HG02943 (cell line): ENCODE measurements at regions not wholly inside any gene's neighbourhood (a gene's known extent, or its start where the extent isn't known, plus 50 kb on each side); places are given as distances from the start of the nearest gene placed in this dataset.
"Not testable (repeated sequence)": the region's sequence is repeated elsewhere in the genome, so short reads cannot be mapped to it uniquely, and the experiment has no call there.

Source experiments
- ATAC-seq: cut with Tn5 transposase; IDR thresholded peaks from one replicate; pipeline ENCODE4 v1.9.1; 2021; ENCODE audit warnings: mild to moderate bottlenecking, low read depth, moderate library complexity; ENCODE audit not compliant: unreplicated experiment

DNA sequence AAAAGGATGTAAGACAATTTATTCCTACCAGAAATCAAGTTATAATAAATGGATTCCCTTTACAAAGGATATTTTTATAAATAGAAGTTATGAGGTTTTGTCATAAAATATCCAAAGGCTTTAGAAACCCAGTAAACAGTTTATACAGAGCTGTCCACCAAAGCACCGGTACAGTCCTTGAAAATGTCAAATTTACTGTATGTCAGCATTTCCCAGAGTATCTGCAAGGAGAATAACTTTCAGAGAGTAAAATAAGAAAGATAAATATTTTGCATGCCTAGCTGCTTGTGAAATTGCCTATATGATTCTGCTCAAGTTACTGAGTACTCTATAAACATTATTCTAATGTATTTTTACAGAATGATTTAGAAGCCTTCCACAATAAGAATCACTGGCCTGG lies 923.3 kb upstream of the DDX18 start:
- ATAC-seq: no peak

DNA sequence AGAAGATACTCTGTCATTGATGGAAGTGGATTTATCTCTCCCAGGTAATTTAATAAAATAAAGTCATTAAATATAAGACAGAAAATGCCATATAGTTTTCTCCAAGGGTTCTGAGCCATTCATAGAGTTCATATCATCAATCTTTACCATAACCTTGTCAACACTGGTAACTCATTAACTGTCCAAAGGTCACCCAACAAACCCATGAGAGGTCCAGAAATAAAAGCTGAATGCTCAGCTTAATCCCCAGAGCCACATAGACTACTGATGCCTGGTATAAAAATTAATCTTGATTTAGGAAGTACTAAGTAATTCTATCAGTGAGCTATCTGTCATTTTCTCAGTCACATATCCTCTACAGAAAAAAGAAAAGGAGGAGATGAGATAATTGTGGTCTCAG lies 903.0 kb upstream of the DDX18 start:
- ATAC-seq: no peak

DNA sequence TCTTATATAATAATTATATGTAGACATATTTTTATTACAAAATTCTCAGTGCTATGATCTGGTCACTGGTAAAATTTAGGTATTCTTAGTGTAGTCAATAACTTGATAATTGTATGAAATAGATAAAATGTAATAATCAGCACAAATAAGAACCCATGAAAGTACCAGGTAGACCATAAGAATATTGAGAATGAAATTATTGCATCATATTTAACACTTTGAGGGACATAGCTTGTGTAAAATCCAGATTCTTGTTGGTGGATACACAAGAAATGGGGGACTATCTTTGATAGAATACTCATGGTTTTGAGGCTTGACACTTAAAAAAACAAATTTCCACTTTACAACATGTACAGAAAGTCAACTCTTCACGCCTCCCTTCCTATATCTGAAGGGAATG lies 898.8 kb upstream of the DDX18 start:
- ATAC-seq: no peak

DNA sequence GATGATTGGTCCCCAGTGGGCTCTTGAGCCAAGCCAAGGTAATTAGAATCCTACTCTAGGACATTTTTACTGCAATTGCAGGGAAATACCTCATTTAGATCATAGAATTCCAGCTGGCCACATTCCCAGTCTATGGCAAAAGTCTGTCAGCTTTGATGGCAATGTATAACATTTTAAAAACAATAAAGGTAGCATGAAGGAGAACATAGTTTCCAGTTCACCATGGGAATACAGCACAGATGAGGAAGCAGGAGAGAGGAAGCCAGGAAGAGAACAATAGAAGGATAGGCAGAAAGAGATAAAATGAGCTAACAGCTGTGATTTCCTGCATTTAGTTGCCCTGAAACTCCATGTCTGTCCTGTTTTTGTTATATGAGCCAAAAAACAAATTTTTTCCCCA lies 897.3 kb upstream of the DDX18 start:
- ATAC-seq: no peak

DNA sequence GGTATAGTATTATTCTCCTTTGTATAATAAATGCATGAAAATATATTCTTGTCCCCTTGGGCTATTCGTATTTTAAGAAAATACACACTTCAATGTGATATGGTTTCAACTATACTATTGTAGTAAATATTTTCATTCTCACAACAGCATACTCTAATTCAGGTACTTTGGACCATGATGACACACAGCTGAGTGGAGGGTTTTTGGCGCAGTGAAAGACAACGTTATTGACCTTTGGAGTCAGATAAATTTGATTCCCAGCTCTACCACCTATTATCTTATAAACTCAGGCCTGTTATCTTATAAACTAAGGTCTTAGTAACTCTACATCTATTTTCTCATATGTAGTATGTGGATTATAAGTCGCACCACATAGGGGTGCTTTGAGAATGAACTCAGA lies 895.9 kb upstream of the DDX18 start:
- ATAC-seq: no peak

DNA sequence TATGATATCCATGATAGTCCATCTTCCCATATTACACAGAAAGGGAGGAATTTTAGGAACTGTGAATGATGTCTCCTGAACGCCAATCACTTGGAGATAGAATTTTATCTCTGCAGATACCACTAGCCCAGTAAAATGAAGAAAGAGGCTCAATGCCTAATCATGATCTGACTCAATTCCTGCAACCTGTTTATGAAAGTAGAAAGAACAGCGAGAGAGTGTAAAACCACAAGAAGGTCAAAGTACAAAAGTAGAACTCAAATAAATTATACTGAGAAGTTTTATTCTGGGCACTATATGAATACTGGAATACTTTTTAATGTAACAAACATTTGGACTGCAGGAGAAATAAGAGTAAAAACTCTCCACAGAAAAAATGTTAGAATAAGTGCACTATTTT lies 892.1 kb upstream of the DDX18 start:
- ATAC-seq: no peak

DNA sequence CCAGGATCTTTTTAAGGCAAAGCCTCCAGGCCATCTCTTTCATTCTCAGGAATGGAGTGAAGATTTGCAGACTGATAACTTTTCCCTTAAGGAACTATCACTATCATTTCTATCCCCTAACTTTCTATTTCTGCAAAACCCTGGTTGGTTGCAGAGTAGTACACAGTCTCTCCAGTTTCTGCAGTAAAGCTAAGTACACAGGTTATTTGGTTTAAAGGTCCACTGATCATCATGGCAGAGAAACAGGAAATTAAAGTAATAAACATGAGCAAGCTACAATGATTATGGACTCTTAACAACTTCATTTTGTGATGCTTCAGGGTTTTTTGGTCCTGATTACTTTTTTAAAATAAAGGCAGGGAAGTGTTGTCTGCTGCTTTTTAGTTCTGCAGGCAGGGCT lies 890.0 kb upstream of the DDX18 start:
- ATAC-seq: no peak

DNA sequence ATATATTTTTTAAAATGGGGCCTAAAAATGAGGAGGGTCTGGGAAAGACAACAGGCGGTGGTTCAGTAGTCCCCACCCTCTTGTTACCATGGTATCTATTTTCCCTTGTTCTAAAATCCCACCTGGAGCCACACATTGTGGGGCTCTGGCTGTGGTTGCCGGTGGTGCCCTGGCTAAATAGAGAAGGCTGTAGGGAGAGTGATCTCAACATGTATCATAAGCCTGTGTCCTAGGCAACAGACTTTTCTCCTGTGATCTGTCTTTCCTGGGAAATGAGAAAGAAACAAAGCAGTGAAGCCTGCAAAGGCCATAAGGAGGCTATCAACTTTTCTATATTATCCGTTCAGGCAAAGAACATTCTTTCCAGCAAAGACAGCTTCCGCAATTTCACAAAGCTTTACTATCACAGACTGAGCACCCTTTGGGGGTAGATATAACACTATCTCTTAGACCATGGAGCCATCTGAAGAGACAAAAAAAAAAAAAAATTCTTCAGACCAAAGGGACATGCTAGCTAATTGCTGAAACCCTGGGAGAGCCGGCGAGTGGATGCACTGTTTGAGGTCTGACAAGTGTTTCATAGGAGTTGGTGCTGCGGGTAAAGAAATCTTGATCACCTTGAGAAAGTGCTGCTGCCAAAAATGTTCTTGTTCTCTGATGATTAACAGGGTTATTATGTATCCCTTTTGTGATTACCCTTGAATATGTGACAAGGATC lies 879.2 kb upstream of the DDX18 start:
- ATAC-seq: no peak

DNA sequence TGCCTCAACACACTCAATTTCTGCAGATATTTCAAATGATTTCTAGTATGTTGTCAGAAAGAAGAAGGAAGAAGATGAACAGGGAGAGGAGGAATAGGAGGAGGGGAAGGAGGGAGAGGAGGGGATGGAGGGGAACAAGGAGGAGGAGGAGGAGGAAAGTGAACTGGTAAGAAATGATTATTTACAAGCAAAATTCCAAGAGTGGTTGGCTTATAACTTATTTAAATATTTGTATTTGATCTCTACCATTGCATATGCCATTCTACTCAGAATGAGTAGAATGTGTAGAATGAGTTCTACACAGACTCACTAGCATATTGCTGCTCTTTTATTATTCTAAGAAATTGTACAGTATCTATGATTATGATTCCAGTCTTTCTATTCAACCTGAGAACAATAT lies 866.2 kb upstream of the DDX18 start:
- ATAC-seq: no peak

DNA sequence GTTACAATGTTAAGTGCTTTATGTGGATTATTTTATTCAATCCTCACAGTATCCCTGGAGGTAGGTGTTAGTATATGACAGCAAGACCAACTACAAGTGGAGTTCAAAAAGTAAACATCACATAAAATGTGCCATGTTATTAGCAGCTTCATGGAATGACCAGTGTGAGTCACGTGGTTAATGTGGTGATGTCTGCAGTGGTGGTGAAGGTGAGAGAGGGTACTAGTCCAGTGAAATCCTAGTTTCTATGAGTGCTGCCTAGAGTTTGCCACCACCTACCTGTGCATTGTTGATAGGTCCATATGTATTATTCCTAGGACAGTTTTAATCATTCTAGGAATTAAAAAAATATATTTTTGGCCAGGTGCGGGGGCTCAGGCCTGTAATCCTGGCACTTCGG lies 865.2 kb upstream of the DDX18 start:
- no peak for ATAC-seq

DNA sequence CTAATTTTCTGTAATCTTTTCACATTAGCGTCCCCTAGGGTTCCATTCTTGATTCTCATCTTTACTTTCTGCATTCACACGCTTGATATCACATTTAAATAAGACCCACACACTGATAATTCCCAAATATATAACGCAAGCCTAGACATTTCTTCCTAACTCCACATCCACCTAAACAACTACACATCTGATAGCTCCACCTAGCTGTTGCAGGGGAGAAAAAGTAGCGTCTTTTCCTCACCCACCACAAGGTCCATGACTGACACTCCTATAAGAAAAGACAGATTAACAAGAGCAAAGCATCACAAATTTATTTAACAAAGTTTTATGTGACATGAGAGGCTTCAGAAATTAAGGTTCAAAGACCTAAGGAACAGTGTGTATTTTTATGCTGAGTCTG lies 862.2 kb upstream of the DDX18 start:
- no peak for ATAC-seq

DNA sequence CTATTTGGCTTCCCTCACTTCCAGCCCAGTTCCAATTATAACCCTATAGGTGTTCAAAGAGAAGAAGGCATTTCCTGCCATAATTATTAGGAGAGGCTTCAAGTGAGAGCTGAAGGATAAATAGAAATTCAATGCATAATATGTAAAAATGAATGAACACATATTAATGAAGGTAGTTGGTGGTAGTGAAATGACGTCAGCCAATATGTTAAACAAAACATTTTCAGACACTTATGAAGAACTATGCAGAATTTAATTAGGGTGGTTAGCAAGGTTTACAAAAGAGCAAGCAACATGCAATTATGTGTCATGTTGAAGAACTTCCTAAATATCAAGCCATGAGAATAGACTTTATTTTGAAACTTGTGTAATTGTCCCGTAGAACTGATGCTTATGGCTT lies 858.8 kb upstream of the DDX18 start:
- no peak for ATAC-seq

DNA sequence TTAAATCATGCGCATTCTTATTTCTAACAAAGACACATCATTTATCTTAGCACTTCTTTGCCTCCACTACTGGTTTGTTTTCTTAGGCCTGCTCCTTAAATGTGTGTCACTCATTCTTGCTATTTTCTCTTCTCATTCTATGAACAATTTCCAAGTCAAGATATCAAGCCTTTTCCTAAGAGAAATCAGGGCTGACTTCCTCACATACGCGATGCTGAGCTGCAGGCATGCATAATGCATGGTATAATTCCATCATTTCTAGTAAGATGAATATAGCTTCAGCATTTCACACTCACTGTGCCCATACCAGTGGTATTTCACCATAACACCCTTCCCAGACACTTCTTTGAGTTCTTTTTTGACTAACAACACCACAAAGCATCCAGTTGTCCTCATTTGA lies 838.9 kb upstream of the DDX18 start:
- no peak for ATAC-seq

DNA sequence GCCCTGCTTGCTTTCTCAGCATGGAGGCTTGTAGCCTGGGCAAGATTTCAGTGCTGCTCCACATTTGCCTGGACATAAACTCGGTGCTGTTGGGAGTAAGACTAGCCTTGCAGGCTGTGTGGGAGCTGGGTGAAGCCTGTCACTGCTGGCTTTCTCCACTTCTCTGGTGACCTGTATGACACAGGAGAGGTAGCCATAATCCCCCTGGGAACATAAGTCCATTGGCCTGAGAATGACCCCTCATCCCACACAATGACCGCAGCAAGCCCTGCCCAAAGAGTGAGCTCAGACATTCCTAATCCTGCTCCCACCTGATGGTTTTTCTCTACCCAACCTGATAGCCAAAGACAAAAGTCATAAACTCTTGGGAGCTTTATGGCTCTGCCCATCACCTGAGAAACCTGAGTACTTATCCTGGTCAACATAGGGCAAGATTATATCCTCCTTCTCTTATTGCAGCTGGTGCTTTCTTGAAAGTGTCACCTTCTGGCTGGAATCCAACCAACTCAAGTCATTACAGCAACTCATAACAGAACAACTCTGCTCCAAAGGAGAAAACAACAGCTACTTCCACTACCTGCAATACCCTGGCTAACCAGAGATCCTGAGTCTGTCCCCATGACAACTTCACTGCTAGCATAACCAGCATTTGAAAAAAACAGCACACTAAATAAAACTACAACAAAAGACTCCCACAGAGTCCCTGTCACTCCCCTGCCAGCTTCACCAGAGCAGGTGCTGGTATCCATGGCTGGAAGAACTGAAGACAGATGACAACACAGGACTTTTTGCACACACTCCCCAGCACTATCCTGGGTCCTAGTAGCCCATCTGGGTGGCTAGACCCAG lies 834.4 kb upstream of the DDX18 start:
- no peak for ATAC-seq

DNA sequence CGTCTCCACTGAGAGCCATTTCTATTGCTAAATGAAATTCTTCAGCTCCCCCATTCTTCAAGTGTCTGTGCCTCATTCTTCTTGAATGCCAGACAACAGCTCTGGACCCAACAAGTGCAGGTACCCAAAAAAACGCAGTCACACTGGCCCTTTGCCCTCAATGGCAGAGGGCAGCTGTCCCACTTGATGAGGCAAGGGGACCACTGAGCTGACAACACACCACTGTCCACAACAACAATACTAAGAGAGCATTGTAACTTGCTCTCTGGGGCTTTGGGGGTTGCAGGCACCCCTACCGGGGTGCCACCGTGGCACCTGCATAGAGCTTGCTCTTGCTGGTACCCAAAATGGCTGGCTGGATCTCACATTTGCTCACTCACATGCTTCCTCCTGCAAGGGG lies 827.0 kb upstream of the DDX18 start:
- ATAC-seq: no peak

DNA sequence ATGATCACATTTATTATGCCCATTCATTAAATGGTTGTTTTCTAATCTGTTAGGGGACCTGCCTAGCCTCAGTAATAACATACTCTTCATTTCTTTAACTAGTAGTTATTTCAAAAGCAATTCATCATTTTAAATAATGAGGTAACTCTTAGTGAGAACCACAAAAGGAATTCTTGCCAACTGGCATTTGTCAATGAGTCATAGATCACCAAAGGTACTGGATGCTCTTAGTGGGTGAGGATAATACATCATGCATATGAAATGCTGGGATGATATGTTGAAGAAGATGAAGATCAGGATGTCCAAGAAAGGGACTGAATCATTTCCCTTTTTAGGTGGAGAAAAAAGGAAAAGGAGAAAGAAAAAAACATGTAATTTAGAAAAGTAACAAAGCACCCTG lies 826.2 kb upstream of the DDX18 start:
- no peak for ATAC-seq

DNA sequence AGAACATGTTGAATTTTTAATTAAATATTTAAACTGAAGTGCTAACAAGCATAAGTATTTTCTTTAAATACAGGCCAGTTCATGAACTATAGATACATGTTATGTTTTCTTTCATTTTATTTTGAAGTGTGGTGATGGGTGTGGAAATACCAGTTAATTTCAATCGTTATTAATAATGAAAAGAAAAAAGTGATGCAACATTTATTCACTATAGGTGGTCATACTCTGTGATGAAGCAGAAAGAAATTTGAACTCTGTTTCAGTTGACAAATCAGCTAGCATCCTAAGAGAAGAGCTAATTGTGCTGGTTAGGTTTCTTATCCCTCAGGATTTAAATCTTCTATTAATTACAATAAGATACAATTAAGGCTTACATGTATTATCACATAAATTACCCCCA lies 795.1 kb upstream of the DDX18 start:
- no peak for ATAC-seq

DNA sequence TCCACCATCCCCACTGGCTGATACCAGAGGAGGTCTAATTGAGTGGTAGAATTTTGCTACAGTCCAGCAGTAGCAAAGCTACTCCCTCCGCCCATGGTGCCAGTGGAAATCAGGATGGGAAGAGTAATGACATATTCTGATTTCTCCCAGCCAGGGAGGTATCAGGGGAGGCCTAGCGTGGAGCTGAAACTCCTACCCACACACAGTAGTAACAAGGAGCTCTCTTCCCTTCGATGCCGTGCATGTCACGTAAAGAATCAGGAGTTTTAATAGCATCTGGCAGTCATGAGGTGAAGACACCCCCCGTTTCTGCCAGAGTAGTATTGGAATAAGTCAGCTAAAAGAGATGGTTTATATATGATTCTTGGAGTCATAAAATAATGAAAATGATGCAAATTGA lies 786.8 kb upstream of the DDX18 start:
- no peak for ATAC-seq

DNA sequence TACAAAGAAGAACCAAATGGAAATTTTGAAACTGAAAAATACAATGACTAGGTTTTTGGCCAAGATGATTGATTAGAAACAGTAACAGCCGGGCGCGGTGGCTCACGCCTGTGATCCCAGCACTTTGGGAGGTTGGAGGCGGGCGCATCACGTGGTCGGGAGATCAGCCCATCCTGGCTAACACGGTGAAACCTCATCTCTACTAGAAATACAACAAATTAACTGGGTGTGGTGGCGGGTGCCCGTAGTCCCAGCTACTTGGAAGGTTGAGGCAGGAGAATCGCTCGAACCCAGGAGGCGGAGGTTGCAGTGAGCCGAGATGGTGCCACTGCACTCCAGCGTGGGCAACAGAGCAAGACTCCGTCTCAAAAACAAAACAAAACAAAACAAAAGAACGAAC lies 785.8 kb upstream of the DDX18 start:
- not testable (repeated sequence) for ATAC-seq

DNA sequence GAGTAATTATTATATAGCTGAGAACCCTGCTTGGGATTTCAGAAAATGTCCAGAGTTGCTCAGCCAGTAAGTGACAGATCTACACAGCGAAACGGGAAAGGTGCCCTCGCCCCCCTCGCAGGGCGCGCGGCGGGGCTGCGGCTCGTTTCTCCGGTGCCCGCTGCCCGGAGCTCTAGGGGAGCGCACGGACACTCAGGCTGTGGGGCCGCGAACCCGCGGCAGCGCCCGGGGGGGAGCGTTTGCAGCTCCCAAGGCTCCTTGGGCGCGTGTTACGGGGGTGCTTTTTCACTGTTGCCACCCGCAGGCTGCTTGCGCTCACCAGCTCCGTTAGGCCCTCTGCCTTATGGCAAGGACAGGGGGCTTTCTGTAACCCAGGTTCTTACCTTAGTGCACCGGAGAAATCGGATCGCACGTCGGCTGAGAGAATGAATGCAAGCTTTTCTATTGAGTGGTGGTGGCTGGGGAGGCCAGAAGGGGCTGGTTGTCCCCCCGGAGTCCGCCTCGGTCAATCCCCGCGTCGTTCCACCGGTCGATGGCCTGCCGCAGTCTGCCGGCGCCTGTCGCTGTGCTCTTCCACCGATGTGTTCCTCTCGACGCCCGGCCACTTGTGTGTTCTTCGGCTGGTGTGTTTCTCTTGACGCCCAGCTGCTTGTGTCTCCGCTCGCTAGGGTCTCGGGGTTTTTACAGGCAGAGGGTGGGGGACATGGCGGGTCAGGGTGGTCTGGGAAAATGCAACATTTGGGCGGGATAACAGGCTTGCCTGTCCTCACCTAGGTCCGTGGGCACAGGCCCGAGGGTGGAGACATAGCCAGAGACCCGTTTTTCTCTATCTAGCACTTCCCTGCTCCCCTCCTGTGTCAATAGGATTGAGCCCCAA lies 758.8 kb upstream of the DDX18 start:
- no peak for ATAC-seq

DNA sequence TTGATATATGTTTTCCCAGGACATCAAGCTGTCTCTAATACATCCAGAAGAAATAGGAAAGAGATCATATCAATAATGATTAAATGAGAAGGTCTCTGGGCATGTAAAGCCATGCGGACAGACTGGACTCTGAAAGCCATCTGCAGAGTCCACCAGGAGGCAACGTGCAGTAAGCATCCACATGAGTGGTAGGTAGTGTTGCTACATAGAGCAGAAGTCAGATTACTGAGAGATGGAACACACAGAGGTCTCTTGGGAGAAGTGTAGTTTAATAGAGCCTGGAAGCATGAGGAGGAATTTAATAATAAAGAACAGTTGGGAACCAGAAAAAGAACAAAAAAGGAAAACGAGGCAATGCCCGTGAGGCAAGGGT lies 758.1 kb upstream of the DDX18 start:
- no peak for ATAC-seq
